Spleen (tissue), 11 donors: ENCODE measurements at regions not wholly inside any gene's neighbourhood (a gene's known extent, or its start where the extent isn't known, plus 50 kb on each side); places are given as distances from the start of the nearest gene placed in this dataset.

ENCODE experiments used
- DNase-seq: peaks from one replicate; pipeline ENCODE4 v3.0.0-alpha.2; 2020
- H3K27ac ChIP-seq, 8 donors: fragments of 200-600 bp; sonication (generic) in 7 of 8; 1 replicate in 4 of 8; 2 replicates in 4 of 8; pipeline versions ENCODE4 v1.5.0 to v1.8.0; 2016 to 2021; ENCODE audit warnings: inconsistent platforms in 4 of 8, mild to moderate bottlenecking in 4 of 8, moderate library complexity in 1 of 8
- H3K27me3 ChIP-seq, 7 donors: fragments of 200-600 bp; sonication (generic) in 6 of 7; replicated peaks in 1 of 7; 1 replicate in 4 of 7; 2 replicates in 3 of 7; pipeline versions ENCODE4 v1.5.0 to v1.8.0; 2016 to 2021; ENCODE audit warnings: inconsistent platforms in 3 of 7, mild to moderate bottlenecking in 1 of 7
- H3K36me3 ChIP-seq, 6 donors: fragments of 200-600 bp; sonication (generic) in 5 of 6; 1 replicate in 4 of 6; 2 replicates in 2 of 6; pipeline versions ENCODE4 v1.5.0 to v1.8.0; 2016 to 2021; ENCODE audit warnings: inconsistent platforms in 2 of 6
- H3K4me1 ChIP-seq, 6 donors: fragments of 200-600 bp; sonication (generic) in 5 of 6; 1 replicate in 3 of 6; 2 replicates in 3 of 6; pipeline versions ENCODE4 v1.5.0 to v1.8.0; 2016 to 2021; ENCODE audit warnings: inconsistent platforms in 3 of 6
- H3K4me3 ChIP-seq, 8 donors: fragments of 200-600 bp; sonication (generic) in 7 of 8; 1 replicate in 4 of 8; 2 replicates in 4 of 8; pipeline versions ENCODE4 v1.5.0 to v1.8.0; 2016 to 2021; ENCODE audit warnings: inconsistent platforms in 4 of 8, mild to moderate bottlenecking in 4 of 8, moderate library complexity in 2 of 8
- H3K9me3 ChIP-seq, 8 donors: fragments of 200-600 bp; sonication (generic) in 7 of 8; 1 replicate in 4 of 8; 2 replicates in 4 of 8; pipeline versions ENCODE4 v1.5.0 to v1.8.0; 2016 to 2021; ENCODE audit warnings: inconsistent platforms in 4 of 8
- POLR2A ChIP-seq, 3 donors: fragments of 450-650 bp; IDR thresholded peaks; one replicate each; pipeline ENCODE4 v1.5.1; 2017; ENCODE audit warnings: antibody characterized with exemption in 3 of 3, mild to moderate bottlenecking in 1 of 3
- POLR2AphosphoS5 ChIP-seq, 3 donors: sonication (generic); formaldehyde crosslinking; IDR thresholded peaks; one replicate each; pipeline ENCODE4 v1.5.1; 2017; ENCODE audit warnings: antibody characterized with exemption in 3 of 3
- WGBS, 5 donors: extraction: QIAGEN DNeasy Blood & Tissue Kit in 3 of 5; methylation state at CpG; one replicate each; pipeline versions ENCODE4 v1.1.5 to v1.1.7; 2013 to 2018; 5-methylcytosine and 5-hydroxymethylcytosine counted together
- intact Hi-C: fragments of 100-400 bp; cut with DNase I; formaldehyde crosslinking; loops from one replicate; pipeline ENCODE4 v1.15.0; 2023; ENCODE audit warnings: low total_unique reads
- TF ChIP-seq, protein P1 (sequence below), 11 experiments: fragments of 200-600 bp in 7 of 11; fragments of 450-650 bp in 4 of 11; sonication (generic) in 4 of 11; IDR thresholded peaks in 8 of 11; conservative IDR thresholded peaks in 3 of 11; 1 replicate in 7 of 11; 2 replicates in 4 of 11; pipeline versions ENCODE4 v1.4.0 to v1.8.0; 2016 to 2021; ENCODE audit warnings: antibody characterized with exemption in 11 of 11, inconsistent platforms in 4 of 11, mild to moderate bottlenecking in 1 of 11
- donor health status: healthy with polysubstance abuse.
- donor health status: DM: no; HTN: no; CAD: no; lungs with moderate emphysema.
- donor health status: DM: no; HTN: no; CAD: no.
- donor health status: Bipolar disorder and iron deficiency.
- donor health status: healthy.
- donor health status: DM: no; HTN: no; CAD: no.
- donor health status: DM: yes; HTN: yes; CAD: no.

DNA sequence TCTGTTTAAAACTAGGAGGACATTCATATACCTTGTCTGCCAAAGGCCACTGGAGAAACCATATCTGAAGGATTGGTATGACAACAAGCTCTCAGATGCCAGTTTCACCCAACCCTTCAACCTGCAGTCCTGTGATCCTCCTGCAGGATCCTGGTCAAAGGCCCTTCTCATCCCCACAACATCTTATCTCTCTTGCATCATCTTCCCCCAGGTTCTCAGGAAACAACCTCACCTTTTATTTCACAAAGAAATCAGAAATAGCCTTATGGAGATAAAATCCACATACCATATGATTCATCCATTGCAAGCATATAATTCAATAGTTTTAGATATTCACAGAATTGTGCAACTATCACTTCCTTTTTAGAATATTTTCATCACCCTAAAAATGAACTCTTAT, 104.0 kb upstream of the DSCAM start:
- intact Hi-C loops = no loop called here

DNA sequence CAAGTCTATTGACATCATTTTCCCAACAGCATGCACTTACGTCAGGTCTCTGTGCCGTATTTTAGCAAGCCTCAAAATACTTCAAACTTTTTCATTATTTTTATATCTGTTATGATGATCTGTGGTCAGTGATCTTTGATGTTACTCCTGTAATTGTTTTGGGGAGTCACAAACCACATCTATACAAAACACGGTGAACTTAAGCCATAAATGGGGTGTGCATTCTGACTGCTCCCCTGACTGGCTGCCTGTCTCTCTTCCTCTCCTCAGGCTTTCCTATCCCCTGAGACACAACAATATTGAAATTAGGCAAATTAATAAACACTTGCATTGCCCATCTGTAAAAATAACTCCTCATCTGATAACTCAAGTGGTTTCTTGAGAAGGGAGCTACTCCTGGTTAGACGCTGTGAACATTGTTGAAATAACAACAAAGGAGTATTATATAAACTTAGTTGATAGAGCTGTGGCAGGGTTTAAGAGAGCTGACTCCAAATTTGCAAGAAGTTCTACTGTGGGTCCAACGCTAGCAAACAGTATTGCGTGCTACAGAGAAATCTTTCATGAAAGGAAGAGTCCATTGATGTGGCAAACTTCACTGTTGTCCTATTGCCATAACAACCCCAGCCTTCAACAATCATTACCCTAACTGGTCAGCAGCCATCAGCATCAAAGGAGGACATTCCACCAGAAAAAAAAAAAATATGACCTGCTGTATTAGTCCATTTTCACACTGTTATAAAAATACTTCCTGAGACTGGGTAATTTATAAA, 105.8 kb upstream of the DSCAM start:
- WGBS, 5 donors = 86 to 95% (median 93%) methylated on average over 6 of the region's 6 CpGs

More for the DNA sequence above, 104.0 kb upstream of the DSCAM start:
- no peak overlapping the region for H3K27ac ChIP-seq
- no peak for DNase-seq
- no peaks in the 10 kb centered on the region for H3K4me1 ChIP-seq
- H3K9me3 ChIP-seq = peaks cover 0 to 6% (median 0%) of the 10 kb centered on the region in 8 donors
- no peak overlapping the region for H3K4me3 ChIP-seq
- TF ChIP-seq POLR2A (IDR thresholded peaks at IDR 0.05) (no peak), POLR2AphosphoS5 (IDR thresholded peaks at IDR 0.05) (no peak)
- TF ChIP-seq, protein P1, sequence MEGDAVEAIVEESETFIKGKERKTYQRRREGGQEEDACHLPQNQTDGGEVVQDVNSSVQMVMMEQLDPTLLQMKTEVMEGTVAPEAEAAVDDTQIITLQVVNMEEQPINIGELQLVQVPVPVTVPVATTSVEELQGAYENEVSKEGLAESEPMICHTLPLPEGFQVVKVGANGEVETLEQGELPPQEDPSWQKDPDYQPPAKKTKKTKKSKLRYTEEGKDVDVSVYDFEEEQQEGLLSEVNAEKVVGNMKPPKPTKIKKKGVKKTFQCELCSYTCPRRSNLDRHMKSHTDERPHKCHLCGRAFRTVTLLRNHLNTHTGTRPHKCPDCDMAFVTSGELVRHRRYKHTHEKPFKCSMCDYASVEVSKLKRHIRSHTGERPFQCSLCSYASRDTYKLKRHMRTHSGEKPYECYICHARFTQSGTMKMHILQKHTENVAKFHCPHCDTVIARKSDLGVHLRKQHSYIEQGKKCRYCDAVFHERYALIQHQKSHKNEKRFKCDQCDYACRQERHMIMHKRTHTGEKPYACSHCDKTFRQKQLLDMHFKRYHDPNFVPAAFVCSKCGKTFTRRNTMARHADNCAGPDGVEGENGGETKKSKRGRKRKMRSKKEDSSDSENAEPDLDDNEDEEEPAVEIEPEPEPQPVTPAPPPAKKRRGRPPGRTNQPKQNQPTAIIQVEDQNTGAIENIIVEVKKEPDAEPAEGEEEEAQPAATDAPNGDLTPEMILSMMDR (IDR thresholded peaks at IDR 0.05 in 8 of 11, conservative IDR thresholded peaks at IDR 0.05 in 3 of 11) = no peak
- H3K36me3 ChIP-seq = no peaks in the 10 kb centered on the region
- H3K27me3 ChIP-seq = no peaks in the 10 kb centered on the region

DNA sequence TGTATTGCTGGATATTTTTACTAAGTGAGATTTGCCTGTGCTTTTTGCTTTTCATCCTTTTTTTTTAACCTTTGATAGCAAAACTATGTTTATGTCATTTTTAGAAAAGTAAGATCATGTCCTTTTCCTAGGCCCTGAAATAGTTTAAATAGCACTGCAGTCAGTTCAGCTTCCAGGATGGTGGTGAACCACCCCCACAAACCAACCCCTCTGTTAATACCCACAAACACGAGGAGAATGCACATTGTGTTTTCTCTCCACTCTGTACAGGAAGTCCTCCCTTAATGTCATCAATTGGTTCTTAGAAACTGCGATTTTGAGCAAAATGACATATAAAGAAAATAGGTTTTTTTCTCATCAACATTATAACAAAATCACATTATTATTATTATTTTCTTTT, 117.7 kb upstream of the DSCAM start:
- TF ChIP-seq, protein P1 (IDR thresholded peaks at IDR 0.05 in 8 of 11, conservative IDR thresholded peaks at IDR 0.05 in 3 of 11) = no peak
- TF ChIP-seq POLR2AphosphoS5 (IDR thresholded peaks at IDR 0.05) (no peak), POLR2A (IDR thresholded peaks at IDR 0.05) (no peak)
- peaks cover 0 to 11% (median 2%) of the 10 kb centered on the region in 8 donors for H3K9me3 ChIP-seq
- H3K36me3 ChIP-seq = no peaks in the 10 kb centered on the region
- no peaks in the 10 kb centered on the region for H3K27me3 ChIP-seq
- no peak for DNase-seq
- H3K27ac ChIP-seq = no peak overlapping the region
- no peaks in the 10 kb centered on the region for H3K4me1 ChIP-seq
- WGBS, 5 donors = 52 to 66% (median 57%) methylated on average over 2 of the region's 2 CpGs
- intact Hi-C loops = no loop called here
- no peak overlapping the region for H3K4me3 ChIP-seq

More for the DNA sequence above, 105.8 kb upstream of the DSCAM start:
- Histone ChIP-seq H3K27ac (no peak overlapping the region), H3K4me3 (no peak overlapping the region), H3K27me3 (no peaks in the 10 kb centered on the region), H3K36me3 (no peaks in the 10 kb centered on the region), H3K4me1 (no peaks in the 10 kb centered on the region), H3K9me3 (peaks cover 0 to 6% (median 0%) of the 10 kb centered on the region in 8 donors)
- intact Hi-C loops = no loop called here
- TF ChIP-seq, protein P1 (IDR thresholded peaks at IDR 0.05 in 8 of 11, conservative IDR thresholded peaks at IDR 0.05 in 3 of 11) = no peak
- TF ChIP-seq POLR2A (IDR thresholded peaks at IDR 0.05) = no peak
- TF ChIP-seq POLR2AphosphoS5 (IDR thresholded peaks at IDR 0.05) = no peak
- no peak for DNase-seq

DNA sequence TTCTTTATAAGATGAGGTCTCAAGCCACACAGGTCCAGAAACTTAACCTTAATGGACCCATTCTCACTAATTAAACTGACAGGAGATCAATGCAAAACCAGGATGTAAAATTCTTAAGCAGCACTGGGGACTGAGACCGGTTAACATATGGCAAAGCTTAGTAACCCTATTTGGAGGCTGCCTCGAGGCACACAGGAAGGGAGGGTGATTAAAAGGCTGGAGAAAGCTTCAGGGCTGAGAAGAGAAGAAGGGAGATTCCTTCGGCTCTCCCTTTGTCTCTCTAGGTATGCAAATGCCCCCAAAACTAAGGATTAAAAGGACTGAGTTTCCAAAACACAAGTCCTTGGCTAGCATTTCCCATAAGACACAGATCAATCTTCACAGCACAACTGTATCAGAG, 120.8 kb upstream of the DSCAM start:
- Histone ChIP-seq H3K9me3 (peaks cover 0 to 12% (median 0%) of the 10 kb centered on the region in 8 donors), H3K4me3 (no peak overlapping the region), H3K4me1 (no peaks in the 10 kb centered on the region), H3K36me3 (no peaks in the 10 kb centered on the region), H3K27me3 (no peaks in the 10 kb centered on the region), H3K27ac (no peak overlapping the region)
- TF ChIP-seq POLR2A (IDR thresholded peaks at IDR 0.05) (no peak), POLR2AphosphoS5 (IDR thresholded peaks at IDR 0.05) (no peak)
- TF ChIP-seq, protein P1 (IDR thresholded peaks at IDR 0.05 in 8 of 11, conservative IDR thresholded peaks at IDR 0.05 in 3 of 11) = no peak
- intact Hi-C loops = no loop called here
- no peak for DNase-seq
- 52 to 63% (median 56%) methylated on average over 3 of the region's 3 CpGs for WGBS, 5 donors
